ENCODE measurements at regions not wholly inside any gene's neighbourhood (a gene's known extent, or its start where the extent isn't known, plus 50 kb on each side); places are given as distances from the start of the nearest gene placed in this dataset.

GRCh38 chr20:33916768-33917167 lies 76.9 kb upstream of the RALY start:
- TF ChIP-seq, protein P1, sequence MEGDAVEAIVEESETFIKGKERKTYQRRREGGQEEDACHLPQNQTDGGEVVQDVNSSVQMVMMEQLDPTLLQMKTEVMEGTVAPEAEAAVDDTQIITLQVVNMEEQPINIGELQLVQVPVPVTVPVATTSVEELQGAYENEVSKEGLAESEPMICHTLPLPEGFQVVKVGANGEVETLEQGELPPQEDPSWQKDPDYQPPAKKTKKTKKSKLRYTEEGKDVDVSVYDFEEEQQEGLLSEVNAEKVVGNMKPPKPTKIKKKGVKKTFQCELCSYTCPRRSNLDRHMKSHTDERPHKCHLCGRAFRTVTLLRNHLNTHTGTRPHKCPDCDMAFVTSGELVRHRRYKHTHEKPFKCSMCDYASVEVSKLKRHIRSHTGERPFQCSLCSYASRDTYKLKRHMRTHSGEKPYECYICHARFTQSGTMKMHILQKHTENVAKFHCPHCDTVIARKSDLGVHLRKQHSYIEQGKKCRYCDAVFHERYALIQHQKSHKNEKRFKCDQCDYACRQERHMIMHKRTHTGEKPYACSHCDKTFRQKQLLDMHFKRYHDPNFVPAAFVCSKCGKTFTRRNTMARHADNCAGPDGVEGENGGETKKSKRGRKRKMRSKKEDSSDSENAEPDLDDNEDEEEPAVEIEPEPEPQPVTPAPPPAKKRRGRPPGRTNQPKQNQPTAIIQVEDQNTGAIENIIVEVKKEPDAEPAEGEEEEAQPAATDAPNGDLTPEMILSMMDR (IDR thresholded peaks at IDR 0.05; ENCODE audit: low read depth, low read length), result no peak
- H3K4me3 ChIP-seq (ENCODE audit: low read depth, low read length), result no peak overlapping the region

DNA sequence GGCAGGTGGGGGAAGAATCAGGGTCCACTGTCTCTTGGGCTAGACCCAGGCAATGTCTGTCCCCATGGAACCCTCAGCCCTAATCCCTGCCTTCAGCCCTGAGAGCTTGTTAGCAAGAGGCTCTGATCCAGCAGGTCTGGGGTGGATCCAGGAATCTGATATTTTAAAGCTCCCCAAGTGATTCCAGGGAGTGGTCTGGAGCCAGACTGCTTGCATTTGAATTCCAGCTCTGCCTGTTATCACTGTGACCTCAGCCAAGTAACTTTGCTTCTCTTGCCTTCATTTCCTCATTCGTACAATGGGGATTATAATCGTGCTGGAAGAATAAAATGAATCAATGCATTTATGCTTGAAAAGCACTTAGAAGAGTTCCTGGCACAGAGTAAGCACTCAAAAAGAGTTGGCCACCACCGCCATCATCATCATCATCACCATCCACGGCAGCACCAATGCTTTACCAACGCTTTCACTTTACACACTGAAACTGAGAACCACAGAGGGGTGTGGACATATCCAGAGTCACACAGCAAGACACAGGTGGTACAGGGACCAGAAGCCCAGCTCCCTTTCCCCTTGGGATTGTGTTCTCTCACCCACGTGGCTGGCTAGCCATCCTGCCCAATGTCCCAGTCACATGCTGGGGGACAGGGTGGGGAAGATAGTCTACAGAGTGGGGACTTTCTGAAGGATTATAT lies 75.7 kb upstream of the RALY start:
- no peak overlapping the region for H3K4me3 ChIP-seq (ENCODE audit: low read depth, low read length)
- TF ChIP-seq, protein P1 (IDR thresholded peaks at IDR 0.05; ENCODE audit: low read depth, low read length), result no peak

GRCh38 chr20:33918662-33919061 lies 75.0 kb upstream of the RALY start:
- no peak overlapping the region for H3K4me3 ChIP-seq (ENCODE audit: low read depth, low read length)
- TF ChIP-seq, protein P1 (IDR thresholded peaks at IDR 0.05; ENCODE audit: low read depth, low read length), result no peak

GRCh38 chr20:33919653-33920052 lies 74.1 kb upstream of the RALY start:
- no peak overlapping the region for H3K4me3 ChIP-seq (ENCODE audit: low read depth, low read length)
- TF ChIP-seq, protein P1 (IDR thresholded peaks at IDR 0.05; ENCODE audit: low read depth, low read length), result no peak

DNA sequence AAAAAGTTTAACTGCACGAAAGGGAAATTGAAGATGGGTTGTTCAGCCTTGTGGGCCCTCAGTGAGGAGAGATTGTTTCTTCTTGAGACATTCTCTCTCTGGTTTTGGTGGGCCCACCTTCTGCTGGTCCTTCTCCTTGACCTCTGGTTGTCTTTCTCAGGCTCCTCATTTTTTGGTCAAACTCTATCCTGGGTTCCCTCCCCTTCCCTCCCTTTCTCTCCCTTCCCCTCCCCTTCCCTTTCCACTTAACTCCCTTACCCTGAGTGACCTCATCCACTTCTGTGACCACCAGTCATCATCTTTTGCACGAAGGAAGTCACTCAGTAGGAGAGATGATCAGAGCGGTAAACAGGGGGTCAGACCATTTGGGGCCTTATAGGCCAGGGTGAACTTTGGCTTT lies 71.5 kb upstream of the RALY start:
- TF ChIP-seq, protein P1 (IDR thresholded peaks at IDR 0.05; ENCODE audit: low read depth, low read length), result no peak
- H3K4me3 ChIP-seq (ENCODE audit: low read depth, low read length), result no peak overlapping the region

- H3K4me3 ChIP-seq (ENCODE audit: low read depth, low read length), result no peak overlapping the region
- TF ChIP-seq, protein P1 (IDR thresholded peaks at IDR 0.05; ENCODE audit: low read depth, low read length), result no peak
Measured at GRCh38 chr20:33923740-33924139, 70.0 kb upstream of the RALY start.

- TF ChIP-seq, protein P1 (IDR thresholded peaks at IDR 0.05; ENCODE audit: low read depth, low read length), result no peak
- no peak overlapping the region for H3K4me3 ChIP-seq (ENCODE audit: low read depth, low read length)
Measured at GRCh38 chr20:33925867-33926266, 67.8 kb upstream of the RALY start.
